Heart left ventricle (tissue), 16 donors: ENCODE measurements at regions not wholly inside any gene's neighbourhood (a gene's known extent, or its start where the extent isn't known, plus 50 kb on each side); places are given as distances from the start of the nearest gene placed in this dataset.

Experiments
- ATAC-seq, 4 donors: fragments of 200-7000 bp; cut with Tn5 transposase; one replicate each; pipeline ENCODE4 v1.9.1; 2020 to 2022; ENCODE audit warnings: moderate library complexity in 4 of 4, mild to moderate bottlenecking in 3 of 4, moderate number of reproducible peaks in 1 of 4
- DNase-seq, 5 donors: peaks; one replicate each; pipeline ENCODE4 v3.0.0-alpha.2; 2020
- H3K27ac ChIP-seq, 12 donors: fragments of 200-600 bp; sonication (generic) in 4 of 12; one replicate each; pipeline versions ENCODE4 v1.5.0 to v1.8.0; 2016 to 2022; ENCODE audit warnings: mild to moderate bottlenecking in 2 of 12
- H3K27me3 ChIP-seq, 9 donors: fragments of 200-600 bp; sonication (generic) in 2 of 9; one replicate each; pipeline versions ENCODE4 v1.5.1 to v1.8.0; 2016 to 2022; ENCODE audit warnings: mild to moderate bottlenecking in 3 of 9
- H3K36me3 ChIP-seq, 9 donors: fragments of 200-600 bp; sonication (generic) in 2 of 9; one replicate each; pipeline versions ENCODE4 v1.5.0 to v1.8.0; 2018 to 2022; ENCODE audit warnings: mild to moderate bottlenecking in 2 of 9
- H3K4me1 ChIP-seq, 12 donors: fragments of 200-600 bp; sonication (generic) in 4 of 12; one replicate each; pipeline versions ENCODE4 v1.5.0 to v1.8.0; 2016 to 2022; ENCODE audit warnings: mild to moderate bottlenecking in 3 of 12
- H3K4me3 ChIP-seq, 12 donors: fragments of 200-600 bp; sonication (generic) in 4 of 12; one replicate each; pipeline versions ENCODE4 v1.5.0 to v1.8.0; 2017 to 2022; ENCODE audit warnings: mild to moderate bottlenecking in 9 of 12, moderate library complexity in 4 of 12
- H3K9me3 ChIP-seq, 12 donors: fragments of 200-600 bp; sonication (generic) in 4 of 12; one replicate each; pipeline versions ENCODE4 v1.5.0 to v1.8.0; 2016 to 2022; ENCODE audit warnings: mild to moderate bottlenecking in 1 of 12
- POLR2A ChIP-seq, 2 donors: fragments of 450-650 bp; IDR thresholded peaks; one replicate each; pipeline ENCODE4 v1.6.1; 2017; ENCODE audit warnings: antibody characterized with exemption in 2 of 2, mild to moderate bottlenecking in 2 of 2, moderate library complexity in 2 of 2
- WGBS, 4 donors: extraction: QIAGEN DNeasy Blood & Tissue Kit in 2 of 4; methylation state at CpG; one replicate each; pipeline versions ENCODE4 v1.1.5 to v1.1.7; 2013 to 2018; 5-methylcytosine and 5-hydroxymethylcytosine counted together
- intact Hi-C, 10 donors: fragments of 100-400 bp; cut with DNase I; formaldehyde crosslinking; loops; one replicate each; pipeline versions ENCODE4 v1.11.1 to v1.14.2; 2022
- TF ChIP-seq, protein P1 (sequence below), 12 donors: fragments of 200-600 bp; sonication (generic) in 4 of 12; IDR thresholded peaks; one replicate each; pipeline versions ENCODE4 v1.5.0 to v1.8.0; 2018 to 2022; ENCODE audit warnings: antibody characterized with exemption in 12 of 12, mild to moderate bottlenecking in 5 of 12
- donor health status: ischemic (EF 13 %, LVEDD 7.1; RV severe dilation, severe dysfunction).
- donor health status: healthy with polysubstance abuse.
- donor health status: DM: no; HTN: yes; CAD: no.
- donor health status: DM: no; HTN: no; CAD: no.
- donor health status: ischemic (EF 25% LVEDD 6.9; RV normal size, moderate dysfunction).
- donor health status: ischemic (EF 25% LVEDD 5.7; RV mildly dilated, moderate dysfunction).
- donor health status: healthy.
- donor health status: DM: yes; HTN: yes; CAD: no.
- donor health status: ischemic (EF 35%, LVEDD 5.7; RV mildly dilated, moderate dysfunction).
- donor health status: nonischemic (EF 11% LVEDD 7.7; RV severe dilation, severe dysfunction).
- donor health status: DM: yes; HTN: yes; CAD: no.
- donor health status: PGD.
- donor health status: ischemic (EF 29% LVEDD 5.4; RV normal size, mild dysfunction).
- donor health status: nonischemic (EF 23%, LVEDD 6.1; RV moderate dilation, normal function).

DNA sequence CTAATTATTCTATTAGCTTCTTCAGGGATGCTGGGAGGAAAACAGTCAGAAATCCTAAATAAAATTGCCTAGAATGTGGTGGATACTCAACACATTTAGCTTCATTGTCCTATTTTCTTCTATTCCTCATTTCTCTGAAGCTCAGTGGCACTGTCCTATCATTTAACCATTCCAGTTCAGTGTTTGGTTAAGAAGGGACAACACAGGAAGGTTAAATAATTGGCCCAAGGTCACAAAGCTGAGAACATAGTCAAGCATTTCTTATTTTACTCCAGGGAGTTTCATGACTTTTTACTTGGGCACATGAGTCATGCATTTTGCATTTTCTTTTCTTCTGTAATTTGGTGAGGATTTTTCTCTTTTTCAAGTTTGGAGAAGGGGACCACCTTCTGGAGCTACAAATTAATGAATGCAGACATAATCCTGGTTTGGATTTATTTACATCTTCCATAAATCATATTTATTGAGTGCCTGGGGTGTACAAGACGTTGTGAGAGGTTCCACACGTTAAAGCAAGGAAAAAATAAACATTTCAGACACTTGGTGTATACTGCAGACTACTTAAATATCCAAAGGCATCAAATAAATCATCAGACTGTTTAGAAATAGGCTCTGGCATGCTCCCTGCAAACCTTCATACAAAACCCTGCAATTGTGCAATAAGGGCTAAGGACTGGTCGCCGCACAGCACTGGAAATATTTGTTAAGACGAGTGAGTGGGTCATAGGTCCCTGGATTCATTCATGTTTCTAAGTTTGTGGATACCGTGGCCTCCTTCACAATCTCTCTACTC, 263.9 kb downstream of the MAF start:
- ATAC-seq (no peak), DNase-seq (no peak)
- intact Hi-C loops = no loop called here
- WGBS, 4 donors = 83 to 90% (median 85%) methylated on average over 6 of the region's 6 CpGs
- H3K27ac ChIP-seq = no peak overlapping the region
- TF ChIP-seq, protein P1, sequence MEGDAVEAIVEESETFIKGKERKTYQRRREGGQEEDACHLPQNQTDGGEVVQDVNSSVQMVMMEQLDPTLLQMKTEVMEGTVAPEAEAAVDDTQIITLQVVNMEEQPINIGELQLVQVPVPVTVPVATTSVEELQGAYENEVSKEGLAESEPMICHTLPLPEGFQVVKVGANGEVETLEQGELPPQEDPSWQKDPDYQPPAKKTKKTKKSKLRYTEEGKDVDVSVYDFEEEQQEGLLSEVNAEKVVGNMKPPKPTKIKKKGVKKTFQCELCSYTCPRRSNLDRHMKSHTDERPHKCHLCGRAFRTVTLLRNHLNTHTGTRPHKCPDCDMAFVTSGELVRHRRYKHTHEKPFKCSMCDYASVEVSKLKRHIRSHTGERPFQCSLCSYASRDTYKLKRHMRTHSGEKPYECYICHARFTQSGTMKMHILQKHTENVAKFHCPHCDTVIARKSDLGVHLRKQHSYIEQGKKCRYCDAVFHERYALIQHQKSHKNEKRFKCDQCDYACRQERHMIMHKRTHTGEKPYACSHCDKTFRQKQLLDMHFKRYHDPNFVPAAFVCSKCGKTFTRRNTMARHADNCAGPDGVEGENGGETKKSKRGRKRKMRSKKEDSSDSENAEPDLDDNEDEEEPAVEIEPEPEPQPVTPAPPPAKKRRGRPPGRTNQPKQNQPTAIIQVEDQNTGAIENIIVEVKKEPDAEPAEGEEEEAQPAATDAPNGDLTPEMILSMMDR (IDR thresholded peaks at IDR 0.05) = no peak
- TF ChIP-seq POLR2A (IDR thresholded peaks at IDR 0.05) = no peak
- peaks cover 0 to 5% (median 0%) of the 10 kb centered on the region in 12 donors for H3K9me3 ChIP-seq
- no peaks in the 10 kb centered on the region for H3K4me1 ChIP-seq
- H3K36me3 ChIP-seq = no peaks in the 10 kb centered on the region
- no peak overlapping the region for H3K4me3 ChIP-seq
- H3K27me3 ChIP-seq = peaks cover 0 to 8% (median 0%) of the 10 kb centered on the region in 9 donors

DNA sequence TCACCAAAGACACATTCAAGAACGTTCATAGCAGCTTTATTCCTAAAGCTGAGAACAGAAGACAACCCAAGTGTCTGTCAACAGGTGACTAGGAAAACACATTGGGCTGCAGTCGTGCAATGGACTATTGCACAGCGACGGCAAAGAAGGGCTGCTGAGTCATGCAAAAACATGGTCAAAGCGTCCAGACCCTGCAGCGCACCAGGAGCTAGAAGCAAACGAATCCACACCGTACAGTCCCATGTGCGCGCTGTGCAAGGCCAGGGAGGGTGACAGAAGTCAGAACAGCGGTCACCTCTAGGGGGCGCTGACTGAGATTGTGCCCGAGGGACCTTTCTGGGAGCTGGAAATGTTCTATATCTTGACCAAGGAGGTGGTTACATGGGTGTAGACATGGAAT, 266.4 kb downstream of the MAF start:
- ATAC-seq (no peak), DNase-seq (no peak)
- Histone ChIP-seq H3K27me3 (no peaks in the 10 kb centered on the region), H3K27ac (no peak overlapping the region), H3K9me3 (peaks cover 0 to under 1% (median 0%) of the 10 kb centered on the region in 12 donors), H3K4me3 (no peak overlapping the region), H3K36me3 (no peaks in the 10 kb centered on the region), H3K4me1 (peaks cover 0 to 12% (median 0%) of the 10 kb centered on the region in 12 donors)
- 68 to 75% (median 70%) methylated on average over 13 of the region's 13 CpGs for WGBS, 4 donors
- intact Hi-C loops = no loop called here
- TF ChIP-seq, protein P1 (IDR thresholded peaks at IDR 0.05) = peak in 6 of 12 donors; percentile 7 to 36 (median 25)
- TF ChIP-seq POLR2A (IDR thresholded peaks at IDR 0.05) = no peak

DNA sequence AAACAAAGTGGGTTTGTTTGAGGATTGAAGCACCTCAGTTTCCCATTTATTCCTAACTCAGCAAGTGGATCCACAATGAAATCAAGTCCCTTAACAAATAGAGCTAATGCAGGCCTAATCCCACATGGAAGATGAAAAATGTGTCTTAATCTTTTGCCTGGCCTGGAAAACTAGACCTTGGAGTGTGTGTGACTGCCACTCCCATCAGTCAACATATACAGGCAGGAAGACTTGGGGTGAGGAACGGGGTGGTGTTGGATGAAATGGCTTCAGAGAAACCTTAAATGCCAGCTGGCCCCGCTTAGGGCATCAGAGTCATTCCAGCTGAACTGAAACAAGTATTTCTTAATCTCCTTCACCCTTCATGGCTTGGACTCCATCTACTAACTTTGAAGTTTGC, 269.5 kb downstream of the MAF start:
- intact Hi-C loops = no loop called here
- H3K9me3 ChIP-seq = no peaks in the 10 kb centered on the region
- H3K27me3 ChIP-seq = peaks cover 0 to 10% (median 0%) of the 10 kb centered on the region in 9 donors
- no peak overlapping the region for H3K4me3 ChIP-seq
- DNase-seq = no peak
- TF ChIP-seq POLR2A (IDR thresholded peaks at IDR 0.05) = no peak
- TF ChIP-seq, protein P1 (IDR thresholded peaks at IDR 0.05) = no peak
- ATAC-seq = no peak
- H3K36me3 ChIP-seq = no peaks in the 10 kb centered on the region
- H3K4me1 ChIP-seq = peaks cover 0 to 24% (median 0%) of the 10 kb centered on the region in 12 donors
- WGBS, 4 donors = 71 to 96% (median 86%) methylated on average over 2 of the region's 2 CpGs
- H3K27ac ChIP-seq = no peak overlapping the region

DNA sequence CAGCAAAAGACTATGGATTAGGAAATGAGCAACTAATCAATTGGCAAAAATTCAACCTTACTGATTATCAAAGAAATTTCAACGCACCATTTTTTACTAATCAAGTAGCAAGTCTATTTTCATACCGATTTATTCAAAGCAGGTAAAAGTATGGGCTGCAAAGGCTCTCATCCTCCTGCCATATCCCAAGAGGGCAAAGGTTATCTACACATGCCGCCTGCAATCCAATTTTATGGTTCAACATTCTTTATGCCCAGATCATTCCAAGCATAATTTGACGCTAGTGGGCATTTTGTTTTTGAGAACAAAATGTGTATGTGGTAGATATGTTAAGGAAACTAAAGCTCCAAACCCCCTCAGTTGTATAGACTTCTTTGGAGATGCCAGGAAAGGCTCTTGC, 270.6 kb downstream of the MAF start:
- peaks cover 0 to 10% (median 0%) of the 10 kb centered on the region in 9 donors for H3K27me3 ChIP-seq
- TF ChIP-seq POLR2A (IDR thresholded peaks at IDR 0.05) = no peak
- TF ChIP-seq, protein P1 (IDR thresholded peaks at IDR 0.05) = no peak
- 84 to 92% (median 89%) methylated on average over 4 of the region's 4 CpGs for WGBS, 4 donors
- ATAC-seq (no peak), DNase-seq (no peak)
- no peaks in the 10 kb centered on the region for H3K9me3 ChIP-seq
- peak overlapping the region in 1 of 12 donors; percentile 88 for H3K27ac ChIP-seq
- H3K36me3 ChIP-seq = no peaks in the 10 kb centered on the region
- H3K4me1 ChIP-seq = peaks cover 0 to 24% (median 0%) of the 10 kb centered on the region in 12 donors
- no peak overlapping the region for H3K4me3 ChIP-seq
- intact Hi-C loops = no loop called here
